ENCODE measurements at regions not wholly inside any gene's neighbourhood (a gene's known extent, or its start where the extent isn't known, plus 50 kb on each side); places are given as distances from the start of the nearest gene placed in this dataset.

DNA sequence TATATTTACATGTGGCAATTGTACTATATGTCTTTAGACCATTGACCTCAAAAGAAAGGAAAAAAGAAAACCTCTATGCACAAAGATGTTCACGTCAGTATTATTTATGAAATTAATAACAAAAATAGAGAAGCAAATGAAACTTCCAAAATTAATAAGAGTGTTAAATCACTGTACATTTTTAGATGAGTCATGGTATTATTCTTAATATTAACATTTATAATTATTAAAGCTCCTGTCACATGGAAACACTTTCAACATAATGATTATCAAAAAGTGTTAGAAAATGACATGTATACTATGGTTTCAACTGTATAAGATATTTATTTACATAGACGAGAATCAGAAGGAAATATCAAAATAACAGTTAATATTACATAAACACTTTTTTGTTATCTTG is 324.9 kb upstream of the RUNX1 start:
- DNase-seq (ENCODE audit: low read depth in 2 of 2) = no peak

DNA sequence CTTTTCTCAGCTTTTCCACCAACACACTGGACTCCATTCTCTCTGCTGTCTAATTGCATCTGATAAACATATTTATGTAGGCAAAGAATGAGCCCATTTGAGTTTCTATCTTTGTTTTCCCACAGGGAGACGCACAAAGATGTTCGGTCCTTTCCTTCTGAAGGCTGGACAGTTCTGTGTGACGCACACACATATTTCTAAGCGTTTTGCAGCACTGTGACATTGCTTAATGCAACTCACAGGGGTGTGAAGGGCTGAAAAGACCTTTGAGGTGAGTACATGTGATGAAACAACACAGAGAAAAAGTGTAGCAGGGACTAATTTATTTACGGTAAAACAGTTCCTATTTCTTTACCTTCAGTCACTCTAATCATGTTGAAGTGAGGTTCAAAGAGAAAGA is 323.1 kb upstream of the RUNX1 start:
- DNase-seq (ENCODE audit: low read depth in 2 of 2) = no peak

DNA sequence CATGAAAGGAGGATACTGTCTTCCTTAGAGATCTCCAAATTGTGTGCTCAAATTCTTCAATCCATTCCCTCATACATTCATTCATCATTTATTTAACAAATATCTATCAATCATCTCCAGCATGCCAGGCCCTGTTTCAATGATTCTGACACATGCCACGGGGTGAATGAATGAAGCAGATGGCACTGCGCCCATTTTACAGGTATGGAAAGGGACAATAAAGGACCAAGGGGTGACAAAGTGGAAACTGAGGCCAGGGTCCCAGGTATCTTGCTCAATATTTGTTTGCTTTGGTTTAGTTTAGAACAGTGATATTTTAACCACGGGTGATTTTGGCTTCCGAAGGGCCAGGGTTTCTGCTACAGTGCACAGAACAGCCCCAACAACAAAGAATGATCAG is 321.6 kb upstream of the RUNX1 start:
- DNase-seq (ENCODE audit: low read depth in 2 of 2) = no peak

- no peak for DNase-seq (ENCODE audit: low read depth in 2 of 2)
These were observed 321.0 kb upstream of the RUNX1 start for GRCh38 chr21:35370071-35370470.

- DNase-seq (ENCODE audit: low read depth in 2 of 2) = no peak
These were observed 319.2 kb upstream of the RUNX1 start for GRCh38 chr21:35368326-35368725.

DNA sequence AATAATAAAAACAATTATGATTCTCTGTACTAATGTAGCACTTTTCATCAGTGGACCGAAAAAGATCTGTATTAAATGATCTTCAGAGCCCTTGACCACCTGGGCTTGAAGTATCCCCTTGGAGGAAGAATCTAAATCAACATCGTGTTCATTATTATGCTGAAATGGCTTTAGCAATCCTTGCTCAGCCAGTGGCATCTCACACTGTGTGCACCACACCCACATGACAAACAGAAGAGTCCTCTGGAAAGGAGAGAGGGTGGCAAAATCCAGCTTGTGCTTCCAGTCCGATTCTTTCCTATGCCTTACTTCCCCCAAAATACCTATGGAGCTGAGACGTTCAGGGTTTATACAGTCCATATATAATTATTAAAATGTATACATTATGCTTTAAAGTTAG is 318.5 kb upstream of the RUNX1 start:
- no peak for DNase-seq (ENCODE audit: low read depth in 2 of 2)

DNA sequence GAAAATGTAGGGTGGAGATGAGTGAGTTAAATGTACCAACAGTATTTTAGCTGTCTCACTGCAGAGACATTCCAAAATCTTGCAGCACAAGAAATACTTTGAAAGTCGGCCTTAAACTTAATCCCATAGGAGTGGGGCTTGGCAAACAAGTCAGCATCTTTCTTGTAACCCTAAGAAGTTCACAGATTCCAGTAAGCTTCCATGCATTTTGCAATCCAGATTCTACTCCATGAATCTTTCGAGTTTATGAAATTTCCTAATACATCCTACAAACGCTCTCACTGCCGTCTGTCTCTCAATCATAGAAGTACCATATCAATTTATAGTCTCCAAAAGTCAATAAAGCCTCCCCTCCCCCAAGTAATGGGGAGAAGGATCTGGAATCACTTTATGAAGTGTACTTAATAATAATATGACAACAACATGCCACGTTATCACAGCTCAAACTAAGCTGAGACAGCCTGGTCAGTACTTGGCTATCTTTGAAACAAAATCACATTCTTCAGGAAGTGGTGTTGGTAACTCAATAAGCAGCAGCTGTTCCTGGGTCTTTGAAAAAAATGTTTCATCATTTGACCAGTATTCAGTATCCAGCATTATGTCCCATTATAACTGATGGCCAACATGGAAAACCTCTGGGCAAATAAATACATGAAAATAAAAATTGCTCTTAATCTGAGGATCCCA is 317.4 kb upstream of the RUNX1 start:
- no peak for DNase-seq (ENCODE audit: low read depth in 2 of 2)

- DNase-seq (ENCODE audit: low read depth in 2 of 2) = no peak
These were observed 314.4 kb upstream of the RUNX1 start for GRCh38 chr21:35363458-35363857.

GRCh38 chr21:35361988-35362387 is 312.9 kb upstream of the RUNX1 start:
- DNase-seq (ENCODE audit: low read depth in 2 of 2) = no peak

DNA sequence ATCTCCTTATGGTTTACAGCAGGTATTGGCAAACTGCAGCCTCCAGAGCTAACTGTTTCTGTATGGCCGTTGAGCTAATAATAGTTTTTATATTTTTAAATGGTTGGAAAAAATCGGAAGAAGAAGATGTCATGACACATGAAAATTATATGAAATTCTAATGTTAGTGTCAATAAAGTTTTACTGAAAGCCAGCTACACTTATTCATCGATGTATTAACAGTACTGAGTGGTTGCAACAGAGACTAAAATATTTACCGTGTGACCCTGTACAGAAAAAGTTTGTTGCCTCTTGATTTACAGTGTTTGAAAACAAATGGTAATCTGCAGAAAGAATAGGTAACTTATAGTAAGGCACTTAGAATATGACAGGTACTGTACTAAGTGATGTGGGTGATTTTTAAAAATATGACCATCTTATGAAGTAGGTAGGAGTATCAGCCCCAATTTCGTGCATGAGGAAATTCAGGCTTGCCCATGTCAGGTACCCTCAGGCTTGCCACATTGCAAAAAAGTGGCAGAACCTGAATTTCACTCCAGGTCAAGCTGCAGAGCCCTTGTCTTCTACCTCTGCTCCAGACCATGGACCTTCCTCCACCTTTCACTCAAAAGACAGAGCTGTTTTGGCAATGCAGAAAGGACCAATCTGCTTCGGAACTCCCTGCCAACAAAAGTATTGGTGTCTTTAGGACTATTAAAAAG is 311.9 kb upstream of the RUNX1 start:
- DNase-seq (ENCODE audit: low read depth in 2 of 2) = no peak

GRCh38 chr21:35359076-35359475 is 310.0 kb upstream of the RUNX1 start:
- DNase-seq (ENCODE audit: low read depth in 2 of 2) = no peak

GRCh38 chr21:35358008-35358407 is 308.9 kb upstream of the RUNX1 start:
- DNase-seq (ENCODE audit: low read depth in 2 of 2) = no peak

- no peak for DNase-seq (ENCODE audit: low read depth in 2 of 2)
These were observed 308.1 kb upstream of the RUNX1 start for GRCh38 chr21:35357041-35357780.

DNA sequence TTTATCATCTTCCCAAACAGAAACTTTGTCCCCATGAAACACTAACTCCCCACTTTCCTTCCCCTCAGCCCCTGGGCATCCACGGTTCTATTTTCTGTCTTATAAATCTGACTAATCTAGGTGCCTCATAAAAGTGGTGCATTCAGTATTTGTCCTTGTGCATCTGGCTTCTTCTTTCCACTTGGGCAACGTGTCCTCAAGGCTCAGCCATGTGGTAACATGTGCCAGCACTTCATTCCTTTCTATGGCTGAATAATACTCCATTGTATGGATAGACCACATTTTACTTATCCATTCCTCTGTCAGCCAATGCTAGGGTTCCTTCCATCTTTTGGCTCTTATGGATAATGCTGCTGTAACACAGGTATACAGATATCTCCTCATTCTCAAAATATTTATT is 305.0 kb upstream of the RUNX1 start:
- no peak for DNase-seq (ENCODE audit: low read depth in 2 of 2)

DNA sequence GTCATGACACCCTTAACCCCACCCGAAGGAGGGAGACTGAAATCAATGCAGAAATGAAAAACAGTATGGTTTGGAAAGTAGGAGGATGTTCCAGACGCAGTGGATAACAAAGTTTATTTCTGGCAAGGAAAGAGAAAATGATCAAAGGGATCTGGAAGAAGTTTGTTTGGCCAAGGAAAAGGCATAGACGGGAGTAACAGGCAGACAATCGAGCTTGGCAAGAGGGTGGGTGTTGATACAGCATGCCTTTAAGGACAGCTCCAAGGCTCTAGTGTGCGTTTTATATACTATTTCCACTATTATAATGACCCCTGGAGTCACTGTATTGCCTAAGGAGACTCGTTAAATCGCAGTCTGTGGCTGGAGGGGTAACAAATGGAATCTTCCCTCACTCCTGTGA is 303.7 kb upstream of the RUNX1 start:
- no peak for DNase-seq (ENCODE audit: low read depth in 2 of 2)

- no peak for DNase-seq (ENCODE audit: low read depth in 2 of 2)
These were observed 303.1 kb upstream of the RUNX1 start for GRCh38 chr21:35352066-35352770.

DNA sequence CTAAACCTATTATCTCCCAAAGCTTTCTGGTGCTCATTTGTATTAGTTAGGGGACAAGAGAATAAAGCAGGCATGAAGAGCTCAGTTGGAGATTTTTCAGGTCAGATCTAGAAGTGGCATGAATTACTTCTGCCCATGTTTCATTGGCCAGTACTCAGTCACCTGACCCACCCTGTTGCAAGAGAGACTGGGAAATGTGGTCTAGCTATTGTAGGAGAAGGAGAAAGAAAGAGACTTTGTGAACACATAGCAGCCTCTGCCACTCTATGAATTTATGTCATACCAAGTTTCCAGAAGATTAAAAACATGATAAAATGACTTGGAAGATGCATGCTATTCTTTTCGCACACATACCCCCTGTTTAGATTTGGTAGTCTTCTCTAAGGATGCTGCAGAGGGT is 302.3 kb upstream of the RUNX1 start:
- DNase-seq (ENCODE audit: low read depth in 2 of 2) = no peak

DNA sequence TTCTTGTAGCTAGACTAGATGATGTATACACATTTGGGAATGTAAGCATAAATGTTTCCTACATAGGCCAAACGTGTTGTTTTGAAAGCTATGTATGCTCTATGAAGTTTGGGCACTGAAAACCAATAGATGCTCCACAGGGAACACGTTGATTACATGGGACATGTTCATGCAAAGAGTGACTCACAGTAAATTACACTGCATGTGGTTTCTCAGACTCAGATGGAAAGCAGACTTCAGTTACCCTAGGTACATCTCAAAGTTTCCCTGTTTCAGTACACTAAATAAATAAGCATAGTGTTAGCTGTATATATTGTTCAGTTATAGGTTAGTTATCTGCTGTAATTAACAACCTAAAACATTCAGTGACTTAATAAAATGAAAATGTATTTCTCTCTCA is 301.9 kb upstream of the RUNX1 start:
- no peak for DNase-seq (ENCODE audit: low read depth in 2 of 2)

DNA sequence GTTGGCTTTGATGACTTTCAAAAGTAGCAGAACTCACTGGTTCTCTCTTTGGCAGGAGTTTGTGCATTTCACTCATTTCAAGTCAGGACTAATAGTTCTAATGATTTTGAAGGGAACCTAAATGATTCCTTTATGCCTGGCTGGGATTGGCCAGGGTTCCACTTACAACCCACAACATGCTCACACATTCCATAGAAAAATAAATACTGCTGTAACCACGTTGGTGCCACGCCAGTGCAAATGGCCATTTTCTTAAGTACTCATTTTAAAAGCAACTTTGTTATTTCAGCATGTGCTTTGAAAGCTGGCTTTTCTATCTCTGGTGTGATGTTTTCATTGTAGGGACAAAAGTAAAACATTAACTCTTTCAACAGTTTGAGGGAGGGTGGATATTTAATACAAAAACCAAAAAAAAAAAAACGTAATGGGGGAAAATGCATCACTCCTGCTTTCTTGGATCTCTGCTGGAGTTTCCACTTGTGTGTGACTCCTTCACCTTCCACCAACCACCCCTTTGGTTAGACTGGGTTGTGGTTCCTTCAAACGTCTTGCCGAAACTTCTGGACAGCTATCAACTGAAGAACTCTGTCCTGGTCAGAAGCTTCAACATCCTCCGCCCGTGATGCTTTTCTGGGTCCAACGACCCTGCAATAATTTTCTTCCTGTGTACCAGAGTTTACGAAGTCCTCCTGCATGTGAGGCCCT is 300.4 kb upstream of the RUNX1 start:
- no peak for DNase-seq (ENCODE audit: low read depth in 2 of 2)

DNA sequence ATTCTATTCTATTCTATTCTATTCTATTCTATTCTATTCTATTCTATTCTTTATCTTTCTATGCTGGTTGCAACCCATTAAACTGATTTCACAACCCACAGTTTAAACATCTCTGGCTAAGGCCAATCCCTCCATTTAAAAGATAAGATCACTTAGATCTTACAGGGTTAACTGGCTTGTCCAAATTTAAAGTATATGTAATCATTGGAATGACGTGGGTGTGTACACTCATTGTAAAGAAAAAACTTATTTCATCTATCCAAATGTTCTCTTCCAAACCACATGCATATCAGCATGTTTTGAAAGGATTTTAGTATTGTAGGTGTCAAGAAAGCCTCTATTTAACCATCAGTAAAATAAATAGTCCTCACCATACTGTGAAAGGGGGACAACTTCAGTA is 299.6 kb upstream of the RUNX1 start:
- no peak for DNase-seq (ENCODE audit: low read depth in 2 of 2)

GRCh38 chr21:35346697-35347096 is 297.6 kb upstream of the RUNX1 start:
- no peak for DNase-seq (ENCODE audit: low read depth in 2 of 2)

DNA sequence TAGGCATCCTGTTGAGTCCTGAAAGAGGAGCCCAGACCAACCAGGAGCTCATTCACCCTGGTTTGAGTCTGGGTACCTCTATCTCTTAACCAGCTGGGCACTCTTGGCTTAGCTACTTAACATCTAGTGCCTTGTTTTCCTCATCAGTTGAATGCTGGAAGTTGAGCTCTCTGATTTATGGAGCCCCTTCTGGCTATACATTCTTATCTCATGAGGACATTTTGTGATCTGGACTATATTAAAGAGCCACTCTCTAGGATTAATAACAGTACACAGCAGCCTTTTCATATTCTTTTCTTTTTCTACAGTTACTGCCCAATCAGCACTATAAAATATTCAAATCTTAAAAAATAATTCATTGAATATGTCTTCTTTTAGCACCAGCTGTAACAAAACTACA is 296.9 kb upstream of the RUNX1 start:
- no peak for DNase-seq (ENCODE audit: low read depth in 2 of 2)

Measured in stimulated activated CD8-positive, alpha-beta memory T cell treated with anti-CD3 and anti-CD28 coated beads, Interleukin-7, amount 100 ng/mL, for 1 hour (primary cell).